ENCODE measurements at regions not wholly inside any gene's neighbourhood (a gene's known extent, or its start where the extent isn't known, plus 50 kb on each side); places are given as distances from the start of the nearest gene placed in this dataset.

DNA sequence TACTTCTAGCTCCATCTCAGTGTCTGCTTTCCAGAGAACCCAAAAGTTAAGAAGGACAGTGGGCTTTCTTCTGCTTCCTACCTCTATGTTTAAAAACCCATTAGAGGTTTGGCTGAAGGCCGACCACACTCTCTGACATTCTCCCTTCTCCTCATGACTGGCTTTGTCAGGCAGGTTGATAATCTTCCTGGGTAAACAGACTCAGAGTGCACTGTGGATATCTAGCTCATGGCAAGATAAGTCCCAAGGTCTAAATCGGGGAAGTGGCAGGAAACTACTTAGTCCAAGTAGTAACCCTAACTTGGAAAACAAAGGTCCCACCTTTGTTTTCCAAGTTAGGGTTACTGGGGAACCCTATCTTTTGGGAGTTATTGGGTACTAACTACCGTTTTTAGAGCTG, 161.9 kb upstream of the SPAG17 start:
- DNase-seq: no peak

DNA sequence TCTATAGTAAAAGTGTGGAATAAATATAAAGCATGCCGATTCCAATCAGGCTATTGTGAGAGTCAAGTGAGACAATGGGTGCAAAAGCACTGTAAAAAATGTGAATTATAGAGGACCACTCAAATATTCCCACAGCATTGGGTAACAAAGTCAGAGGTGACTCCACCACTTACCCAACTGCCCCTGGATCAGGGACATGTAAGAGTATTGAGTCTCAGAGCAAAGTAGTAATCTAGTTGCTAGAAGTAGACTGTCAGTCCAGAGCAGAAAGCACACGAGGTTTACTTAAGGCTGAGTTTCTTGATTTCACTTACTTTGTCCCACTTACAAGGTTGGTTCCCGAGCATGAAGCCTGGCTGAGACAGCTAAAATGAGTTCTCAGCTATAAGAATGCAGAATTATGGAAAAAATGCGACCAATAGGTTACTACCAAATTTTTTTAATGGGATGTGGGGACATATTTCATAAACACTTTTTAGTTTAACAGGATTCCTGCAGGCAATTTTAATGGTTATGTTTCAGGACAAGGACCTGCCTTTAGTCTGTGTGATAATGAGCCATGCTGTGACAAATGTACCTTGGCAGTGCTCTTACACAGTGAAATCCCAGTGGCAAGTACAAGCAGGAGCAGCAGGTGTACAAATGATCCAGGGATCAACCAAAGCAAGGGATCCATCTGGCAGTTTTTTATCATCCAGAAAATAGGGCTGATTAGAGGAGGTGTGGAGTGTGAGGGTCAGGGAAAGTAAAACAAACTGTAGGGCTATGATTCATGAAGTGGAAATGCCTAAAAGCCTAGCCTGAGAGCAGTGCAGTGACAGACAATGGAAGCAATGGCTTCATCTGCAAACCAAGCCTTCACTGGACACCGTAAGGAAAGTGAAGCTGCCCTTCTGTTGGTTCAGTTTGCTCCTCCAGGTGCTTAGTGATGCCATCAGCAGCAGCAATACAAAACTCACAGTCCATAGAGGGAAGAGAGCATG, 156.2 kb upstream of the SPAG17 start:
- no peak for DNase-seq

DNA sequence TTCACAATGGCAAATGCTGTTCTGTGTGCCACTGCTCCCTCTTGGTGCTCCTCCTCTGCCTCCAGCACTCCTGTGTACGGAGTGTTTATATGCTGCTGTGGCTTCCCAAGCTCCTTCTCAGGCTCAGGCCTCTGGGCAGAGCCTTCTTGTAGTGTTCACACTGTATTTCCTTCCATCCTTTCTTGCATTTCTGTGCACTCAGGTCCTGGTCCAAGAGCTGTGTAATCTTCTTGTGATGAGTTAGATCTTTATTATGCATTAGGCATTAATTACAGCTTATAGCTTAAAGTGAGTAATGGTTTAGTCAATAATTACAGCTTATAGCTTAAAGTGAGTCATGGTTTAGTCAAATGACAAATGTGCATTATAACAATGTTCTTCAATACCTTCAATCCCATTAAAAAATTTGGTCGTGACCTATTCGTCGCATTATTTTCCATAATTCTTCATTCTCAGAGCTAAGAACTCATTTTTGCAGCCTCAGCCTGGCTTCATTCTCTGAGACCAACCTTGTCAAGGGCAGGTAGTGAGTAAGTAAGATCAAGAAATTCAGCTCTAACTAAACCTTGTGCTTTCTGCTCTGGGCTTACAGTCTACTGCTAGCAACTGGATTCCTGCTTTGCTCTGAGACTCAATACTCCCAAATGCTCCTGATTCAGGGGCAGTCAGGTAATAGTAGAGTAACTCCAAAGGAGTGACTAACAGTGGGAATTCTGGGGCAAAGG, 154.5 kb upstream of the SPAG17 start:
- DNase-seq: no peak

DNA sequence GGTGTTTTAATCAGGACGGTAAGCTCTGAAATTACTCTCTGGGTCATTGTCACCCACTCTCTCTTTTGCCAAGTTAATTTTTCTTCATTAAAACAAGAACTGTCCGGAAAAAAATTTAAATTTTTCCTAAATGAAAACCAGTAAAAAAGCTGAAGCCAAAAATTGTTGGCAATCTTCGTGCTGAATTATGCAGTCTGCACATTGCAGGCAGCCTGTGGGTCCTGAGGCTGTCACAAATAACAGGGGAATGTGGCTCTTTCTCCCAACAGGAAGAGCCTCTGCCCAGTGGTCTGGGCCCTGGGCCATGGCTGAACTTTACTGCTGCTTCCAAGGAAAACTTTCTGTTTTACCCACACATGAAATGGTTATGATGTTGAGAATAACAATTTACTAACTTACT, 153.9 kb upstream of the SPAG17 start:
- no peak for DNase-seq

DNA sequence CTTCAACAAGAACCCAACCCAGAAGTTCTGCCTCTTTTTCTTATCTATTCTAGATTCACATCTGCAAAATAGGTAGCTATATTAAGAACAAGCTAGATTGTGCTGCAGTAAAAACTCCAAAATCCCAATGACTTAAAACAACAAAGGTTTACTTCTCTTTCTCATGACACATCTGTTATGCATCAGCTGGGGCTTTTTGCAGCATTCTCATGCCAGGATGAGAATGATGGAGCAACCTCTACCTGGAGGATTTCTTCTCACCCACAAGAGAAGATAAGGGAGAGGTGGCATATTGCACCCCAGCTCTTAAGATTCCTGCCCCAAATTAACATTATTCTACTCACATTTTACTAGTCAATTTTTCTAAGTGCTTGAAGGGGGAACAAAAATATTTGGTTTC, 152.3 kb upstream of the SPAG17 start:
- no peak for DNase-seq

DNA sequence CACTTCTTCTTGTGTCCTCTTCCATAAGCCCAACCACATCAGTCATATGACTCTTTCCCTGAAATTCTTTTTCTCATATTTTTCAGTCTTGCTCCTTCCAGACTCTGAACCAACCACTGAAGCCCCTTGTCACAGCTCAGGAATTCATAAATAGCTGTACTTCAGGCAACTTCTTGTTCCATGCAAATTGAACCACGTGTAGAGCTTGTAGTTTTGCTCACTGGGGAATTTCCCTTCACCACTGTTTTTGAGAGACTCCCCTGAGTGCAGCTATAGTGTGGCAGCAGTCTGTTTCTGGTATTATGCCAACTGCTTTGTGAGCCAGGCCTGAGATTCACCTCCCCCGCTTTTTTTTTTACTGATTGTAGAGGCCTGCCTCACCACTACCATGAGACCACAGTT, 150.3 kb upstream of the SPAG17 start:
- no peak for DNase-seq

DNA sequence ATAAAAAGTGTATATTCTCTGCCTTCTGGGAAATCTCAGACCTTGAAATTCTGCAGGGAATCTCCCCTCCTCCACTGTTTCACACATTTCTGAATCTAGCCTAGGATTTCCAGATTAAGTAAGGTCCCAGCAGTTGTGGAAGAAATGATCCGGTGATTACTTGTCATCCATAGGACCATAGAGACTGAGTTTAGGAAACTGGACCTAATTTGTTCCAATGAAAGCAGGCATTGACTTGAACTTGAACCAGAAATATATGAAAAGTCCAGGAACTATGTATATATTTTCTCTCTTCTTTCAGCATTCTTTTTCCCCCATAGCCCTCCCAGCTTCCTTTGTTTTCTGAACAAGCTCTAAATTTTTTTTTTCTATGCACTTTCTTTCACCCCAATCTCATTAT, 149.5 kb upstream of the SPAG17 start:
- DNase-seq: no peak

DNA sequence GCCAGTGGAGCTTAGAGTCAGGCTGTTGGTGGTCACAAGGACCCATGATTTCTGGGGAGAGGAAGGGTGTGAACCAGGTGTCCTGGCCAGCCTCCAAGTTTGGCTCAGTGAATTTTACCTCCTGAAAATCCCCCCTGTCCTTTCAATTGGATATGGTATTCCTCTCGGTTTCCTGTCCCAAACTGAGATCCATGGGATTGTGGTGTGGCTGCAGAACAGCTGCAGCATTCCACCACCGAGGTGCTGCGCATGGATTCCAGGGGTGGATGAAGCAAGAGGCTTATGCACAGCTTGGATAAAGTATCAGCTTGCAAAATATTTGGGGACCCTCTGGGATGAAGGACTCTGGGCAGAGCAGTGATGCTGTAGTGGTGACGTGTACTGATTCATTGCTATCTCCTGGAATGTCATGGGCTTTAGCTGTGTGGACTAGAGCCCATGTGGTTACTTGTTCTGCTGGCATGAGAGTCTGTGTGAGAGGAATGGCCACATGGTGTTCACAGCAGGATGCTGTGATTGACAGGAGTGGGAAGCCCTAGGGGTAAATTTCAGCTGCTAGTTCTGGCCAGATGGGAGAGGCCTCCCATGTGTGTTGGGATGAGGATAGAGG, 148.7 kb upstream of the SPAG17 start:
- no peak for DNase-seq

DNA sequence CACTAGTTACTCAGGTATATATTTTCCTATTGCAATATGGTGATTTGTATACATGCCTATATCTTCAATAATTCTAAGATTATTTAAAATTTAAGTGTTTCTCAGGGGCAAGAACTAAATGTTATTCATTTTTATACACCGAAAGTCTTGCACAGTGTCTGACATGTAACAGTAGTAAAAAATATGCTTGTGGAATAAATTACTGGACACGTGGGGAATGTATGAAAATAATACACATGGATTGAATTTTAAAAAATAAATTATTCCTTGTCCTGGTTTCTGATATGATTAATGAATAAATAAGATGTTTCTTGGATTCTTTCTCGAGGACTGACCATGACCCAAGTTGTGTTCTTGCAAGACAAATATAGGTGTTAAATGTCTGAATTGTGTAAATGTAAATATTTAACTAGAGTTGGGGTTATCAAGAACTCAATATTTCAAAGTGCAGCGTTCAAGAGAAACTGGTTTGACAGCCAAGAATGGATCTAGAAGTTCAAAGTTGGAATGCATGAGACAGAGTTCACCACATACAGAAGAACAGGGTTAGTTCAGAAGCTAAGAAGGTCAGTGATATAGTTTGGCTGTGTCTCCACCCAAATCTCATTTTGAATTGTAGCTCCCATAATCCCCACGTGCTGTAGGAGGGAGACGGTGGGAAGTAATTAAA, 142.1 kb upstream of the SPAG17 start:
- DNase-seq: no peak

DNA sequence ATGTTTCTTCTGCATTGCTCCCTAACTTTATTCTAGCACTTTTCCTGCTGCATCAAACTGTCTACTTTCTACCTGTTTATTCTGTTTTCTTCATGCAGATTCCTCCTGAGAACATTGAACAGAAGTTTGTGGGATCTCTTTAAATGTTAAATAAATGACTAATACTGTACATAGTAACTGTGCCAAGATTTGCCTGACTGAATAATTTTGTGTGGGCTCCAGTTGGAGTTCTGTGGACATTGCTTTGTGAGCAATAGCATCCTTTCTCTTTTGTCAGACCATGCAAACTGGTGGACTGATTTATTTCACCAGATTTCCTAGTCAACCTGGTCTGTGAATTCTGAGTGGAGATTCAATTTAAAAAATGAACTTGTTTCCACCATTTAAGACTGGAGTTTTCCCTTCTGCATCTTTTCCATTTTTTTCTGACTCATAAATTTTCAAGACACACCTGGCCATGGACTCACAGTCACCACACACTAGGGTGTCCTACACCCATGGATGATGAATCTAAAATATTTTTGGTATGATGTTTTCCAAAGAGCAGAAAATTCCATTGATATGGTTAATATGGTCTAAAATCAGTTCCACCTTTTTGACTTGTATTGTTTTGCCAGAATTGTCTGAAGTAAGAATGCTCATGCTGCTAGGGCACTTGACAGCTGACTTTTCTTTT, 140.7 kb upstream of the SPAG17 start:
- no peak for DNase-seq

DNA sequence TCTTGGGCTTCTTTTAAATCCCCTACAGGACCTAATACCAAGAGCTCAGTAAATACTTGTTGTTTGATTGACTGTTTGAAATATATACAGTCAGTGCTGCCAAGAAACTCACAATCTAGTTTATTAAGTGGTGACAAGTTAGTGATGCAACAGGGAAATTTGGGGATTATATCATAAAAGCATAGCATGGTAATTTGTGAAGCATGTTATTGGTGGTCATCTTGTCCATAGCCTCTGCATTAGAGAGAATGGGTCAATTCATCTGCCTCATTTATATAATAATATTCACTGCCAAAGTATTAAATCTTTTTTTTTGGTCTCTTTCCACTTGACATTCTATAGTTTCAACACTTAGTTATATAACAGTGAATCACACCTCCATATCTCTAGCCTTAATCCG, 138.2 kb upstream of the SPAG17 start:
- DNase-seq: no peak

DNA sequence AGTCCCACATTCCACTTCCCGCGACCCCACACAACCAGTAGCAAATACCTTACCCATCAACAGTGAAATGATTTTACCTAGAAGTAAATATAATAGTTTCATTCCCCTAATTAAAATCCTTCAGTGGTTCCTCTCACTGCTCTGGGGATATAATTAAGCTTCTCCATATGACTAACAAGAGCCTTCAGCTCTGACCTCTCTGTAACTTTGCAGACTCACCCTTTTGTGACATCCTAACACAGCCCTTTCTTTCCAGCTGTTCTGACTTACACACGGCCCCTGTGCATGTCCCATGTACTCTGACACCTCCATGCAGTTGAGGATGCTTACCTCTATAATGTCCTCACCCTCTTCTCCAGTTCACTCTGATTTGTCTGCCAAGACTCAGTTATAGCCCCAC, 137.3 kb upstream of the SPAG17 start:
- DNase-seq: no peak

DNA sequence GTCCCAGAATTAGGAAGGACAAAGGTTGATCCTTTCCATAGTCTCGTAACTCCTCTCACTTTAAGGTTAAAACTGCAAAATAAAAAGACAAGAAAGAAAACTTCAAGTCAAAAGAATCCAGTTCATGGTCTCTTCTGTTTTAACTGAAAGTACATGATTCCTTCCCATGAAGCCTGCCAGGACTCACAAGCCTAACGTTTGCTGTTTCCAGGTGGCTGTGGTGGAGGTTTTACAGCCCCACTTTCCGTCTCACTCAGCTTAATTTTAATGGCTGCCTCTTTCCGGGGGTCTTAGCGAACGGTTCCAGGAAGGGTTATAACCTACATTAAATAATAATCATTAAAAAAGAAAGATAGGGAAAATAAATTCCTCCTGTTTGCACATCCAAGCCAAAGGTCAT, 136.8 kb upstream of the SPAG17 start:
- DNase-seq: no peak

DNA sequence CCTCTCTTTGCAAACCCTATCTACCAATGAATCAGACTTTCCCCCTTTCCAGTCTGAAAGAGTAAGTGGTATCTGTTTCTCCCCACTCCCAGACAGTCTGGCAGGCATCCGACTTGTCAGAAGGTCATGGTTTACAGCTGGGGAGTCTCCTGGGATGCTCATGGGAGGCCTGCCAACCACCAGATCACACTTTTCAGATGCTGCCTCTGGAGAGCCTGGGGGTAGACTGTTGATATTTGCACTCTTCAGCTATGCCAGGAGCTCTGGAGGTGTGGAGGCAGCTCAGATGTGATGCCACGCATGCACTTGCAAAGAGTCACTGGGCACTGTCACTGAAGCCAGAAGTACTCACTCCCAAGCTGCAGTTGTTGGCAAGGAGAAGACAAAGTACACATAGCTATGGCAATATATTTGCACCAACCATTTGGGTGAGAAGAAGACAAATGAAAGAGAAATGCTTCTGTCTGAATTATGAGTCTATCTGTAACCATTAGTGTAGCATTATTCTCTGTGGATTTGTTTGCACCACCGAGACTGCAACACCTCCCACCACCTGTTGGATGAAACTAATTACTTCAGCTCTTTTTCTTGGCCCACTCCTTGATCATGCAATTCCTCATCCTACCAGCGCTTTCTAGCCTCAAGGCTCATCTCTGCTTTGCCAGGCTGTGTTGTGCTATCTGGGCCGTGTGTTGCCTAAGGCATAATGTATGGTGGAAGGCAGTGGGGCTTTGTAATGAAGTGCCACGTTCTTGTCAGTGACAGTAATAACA, 133.0 kb upstream of the SPAG17 start:
- DNase-seq: no peak

DNA sequence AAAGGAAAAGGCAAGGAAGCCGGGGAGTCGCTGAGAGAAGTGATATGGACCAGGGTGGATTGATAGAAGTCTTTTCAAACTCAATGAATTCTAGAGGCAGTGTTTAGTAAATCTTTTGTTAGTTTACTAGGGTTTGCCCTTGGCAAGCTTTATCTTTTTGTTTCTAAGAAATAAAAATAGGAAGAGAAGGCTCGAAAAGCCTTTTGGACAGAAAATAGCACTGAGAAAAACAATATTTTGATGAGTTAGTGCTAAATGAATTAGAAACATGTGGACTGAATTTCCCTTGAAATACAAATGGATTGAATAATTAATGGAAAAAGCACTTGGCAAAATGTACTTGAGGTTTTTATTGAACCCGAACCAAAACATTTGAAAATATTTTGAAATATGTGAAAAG, 121.8 kb upstream of the SPAG17 start:
- no peak for DNase-seq

DNA sequence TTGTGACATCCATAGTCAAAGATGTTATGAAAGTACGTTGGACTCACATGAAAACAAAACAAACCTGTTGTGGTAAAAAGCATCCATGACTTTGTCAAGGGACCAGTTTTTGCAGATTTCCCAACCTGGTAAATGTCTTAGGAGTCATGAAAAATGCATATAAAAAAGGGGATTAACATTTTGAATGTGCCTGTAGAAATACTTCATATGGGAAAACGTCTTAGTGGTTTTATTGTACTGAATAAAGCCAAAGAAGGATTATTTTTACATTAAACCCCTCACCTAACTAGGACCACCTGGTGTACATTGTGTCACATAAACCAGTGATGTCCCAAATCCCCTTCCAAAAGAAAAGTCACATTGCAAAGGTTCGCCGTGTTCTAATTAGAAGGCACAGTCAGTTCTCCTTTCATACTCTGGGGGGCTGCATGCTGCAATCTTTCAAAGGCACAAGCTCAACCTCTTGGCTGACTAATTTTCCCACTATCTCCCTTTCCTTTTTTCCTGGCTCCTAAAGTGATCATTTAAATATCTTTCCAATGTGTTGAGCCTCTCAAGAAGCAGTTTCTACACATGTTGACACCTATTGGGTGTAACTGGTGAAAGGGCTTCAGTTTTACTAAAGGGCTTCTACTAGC, 119.8 kb upstream of the SPAG17 start:
- DNase-seq: no peak

DNA sequence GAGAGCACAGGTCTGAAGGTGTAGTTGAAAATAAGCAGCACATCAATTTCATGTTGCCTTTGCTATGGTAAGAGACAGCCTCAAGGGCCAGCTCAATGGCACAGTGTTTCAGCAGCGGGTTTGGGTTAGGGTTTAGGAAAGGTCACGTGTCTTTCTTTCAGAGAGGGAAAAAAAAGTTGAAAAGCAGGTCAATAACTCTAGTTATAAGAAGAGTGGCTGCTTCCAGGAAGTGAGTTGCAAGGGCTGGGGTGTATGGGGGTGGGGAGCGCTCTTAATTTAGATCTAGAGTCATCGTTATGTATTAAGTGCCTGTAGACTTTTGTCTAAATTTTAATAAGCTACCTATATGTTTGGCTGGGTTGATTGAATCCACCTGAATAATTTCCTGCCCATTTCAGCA, 118.5 kb upstream of the SPAG17 start:
- no peak for DNase-seq

DNA sequence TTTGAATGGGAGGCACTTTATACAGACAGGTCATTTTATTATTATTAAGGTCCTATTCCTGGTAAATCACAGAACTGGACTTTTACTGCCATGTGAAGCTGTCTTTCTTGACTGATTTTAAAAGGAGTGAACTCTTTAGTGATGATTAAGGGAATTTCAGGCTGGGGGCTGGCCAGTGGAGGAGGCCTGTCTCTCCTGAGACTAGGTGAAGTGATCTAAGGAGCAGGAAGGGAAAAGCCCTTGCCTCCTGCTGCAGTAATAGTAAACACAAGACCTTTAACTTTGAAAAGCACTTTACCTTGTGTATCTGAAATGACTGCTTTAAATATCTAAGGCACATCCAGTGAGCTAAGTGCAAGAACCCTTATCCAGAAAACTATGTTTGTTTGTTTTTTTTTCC, 118.0 kb upstream of the SPAG17 start:
- DNase-seq: no peak

DNA sequence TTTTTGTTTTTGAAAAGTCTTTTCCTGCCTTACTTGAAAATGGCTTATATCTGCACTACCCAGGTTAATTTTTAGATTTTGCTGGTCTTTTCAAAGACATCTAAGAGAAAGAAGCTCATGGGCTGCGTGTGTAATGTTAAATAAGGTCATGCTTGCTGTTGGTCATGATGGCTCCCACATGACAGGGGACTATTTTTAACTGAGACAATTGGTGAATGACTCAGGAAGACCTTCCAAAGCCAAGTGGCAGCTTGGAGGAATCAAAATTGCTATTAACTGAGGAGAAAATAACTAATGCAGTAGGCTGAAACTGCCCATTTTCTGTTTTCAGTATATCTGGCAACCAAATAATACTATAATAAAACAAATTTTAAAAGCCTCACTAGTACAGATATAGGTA, 117.1 kb upstream of the SPAG17 start:
- DNase-seq: no peak

DNA sequence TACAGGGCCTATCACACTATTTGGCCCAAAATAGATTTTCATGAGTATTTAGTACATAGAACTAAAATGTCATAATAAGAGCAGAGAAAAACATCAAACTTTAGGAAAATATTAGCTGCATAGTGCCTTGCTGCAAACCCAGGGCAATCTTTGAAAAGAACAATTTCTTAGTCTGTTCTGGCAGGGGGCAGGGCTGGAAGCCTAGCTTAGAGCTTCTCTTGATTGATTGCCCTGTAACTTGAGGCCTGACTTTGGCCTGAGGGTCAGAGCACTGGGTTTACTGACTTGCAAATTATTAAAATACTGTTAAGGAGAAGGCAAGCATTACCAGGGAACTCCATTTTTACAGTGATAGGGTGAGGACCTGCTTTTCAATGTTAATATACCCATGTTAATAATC, 115.8 kb upstream of the SPAG17 start:
- DNase-seq: no peak
